Thyroid gland (tissue), 4 donors: ENCODE measurements at regions not wholly inside any gene's neighbourhood (a gene's known extent, or its start where the extent isn't known, plus 50 kb on each side); places are given as distances from the start of the nearest gene placed in this dataset.

Experiments
- DNase-seq, 2 donors: peaks; one replicate each; pipeline ENCODE4 v3.0.0-alpha.2; 2019
- H3K27ac ChIP-seq, 3 donors: fragments of 200-600 bp; sonication (generic); 1 replicate in 2 of 3; 2 replicates in 1 of 3; pipeline ENCODE4 v1.5.1; 2016 to 2019; ENCODE audit warnings: mild to moderate bottlenecking in 1 of 3, moderate library complexity in 1 of 3
- H3K27me3 ChIP-seq: fragments of 200-600 bp; sonication (generic); one replicate; pipeline ENCODE4 v1.5.1; 2019
- H3K36me3 ChIP-seq, 2 donors: fragments of 200-600 bp; sonication (generic); one replicate each; pipeline ENCODE4 v1.5.1; 2016 to 2019
- H3K4me1 ChIP-seq, 2 donors: fragments of 200-600 bp; sonication (generic); one replicate each; pipeline ENCODE4 v1.5.1; 2017 to 2019
- H3K4me3 ChIP-seq, 3 donors: fragments of 200-600 bp; sonication (generic); replicated peaks in 1 of 3; 1 replicate in 2 of 3; 2 replicates in 1 of 3; pipeline ENCODE4 v1.5.1; 2016; ENCODE audit warnings: mild to moderate bottlenecking in 1 of 3
- H3K9me3 ChIP-seq: fragments of 200-600 bp; sonication (generic); one replicate; pipeline ENCODE4 v1.5.1; 2017
- POLR2A ChIP-seq, 2 donors: fragments of 450-650 bp; IDR thresholded peaks; one replicate each; pipeline ENCODE4 v1.6.1; 2017; ENCODE audit warnings: antibody characterized with exemption in 2 of 2, mild to moderate bottlenecking in 2 of 2, moderate library complexity in 1 of 2
- WGBS, 2 donors: methylation state at CpG; one replicate each; pipeline ENCODE4 v1.1.5; 2017; 5-methylcytosine and 5-hydroxymethylcytosine counted together
- intact Hi-C: fragments of 100-400 bp; cut with DNase I; formaldehyde crosslinking; loops from one replicate; pipeline ENCODE4 v1.15.1; 2023
- TF ChIP-seq, protein P1 (sequence below), 6 experiments: fragments of 200-600 bp in 3 of 6; fragments of 450-650 bp in 3 of 6; sonication (generic) in 3 of 6; IDR thresholded peaks; one replicate each; pipeline ENCODE4 v1.5.1; 2016 to 2019; ENCODE audit warnings: antibody characterized with exemption in 6 of 6, mild to moderate bottlenecking in 2 of 6, inconsistent platforms in 1 of 6, moderate library complexity in 1 of 6

DNA sequence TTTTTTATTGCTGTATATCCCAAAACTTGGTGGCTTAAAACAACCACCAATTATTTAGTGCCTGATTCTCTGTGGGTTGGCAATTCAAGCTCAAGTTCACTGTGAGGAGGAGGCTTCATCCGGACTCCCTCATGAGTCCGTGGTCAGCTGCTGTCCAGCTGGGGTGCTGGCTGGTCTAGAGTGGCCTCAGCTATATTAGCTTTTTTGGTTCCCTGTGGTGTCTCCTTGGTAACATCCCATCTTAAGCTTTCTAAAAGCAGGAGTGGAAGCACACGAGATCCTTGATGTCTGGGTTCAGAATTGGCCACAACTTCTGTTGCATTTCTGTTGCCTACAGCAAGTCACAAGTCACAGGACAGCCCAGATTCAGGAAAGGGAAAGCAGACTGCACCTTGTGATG is 536.5 kb upstream of the FZD8 start:
- 82 to 92% methylated on average over 3 of the region's 3 CpGs for WGBS, 2 donors

GRCh38 chr10:36177071-36177470 is 535.0 kb upstream of the FZD8 start:
- Histone ChIP-seq H3K27ac (no peak overlapping the region), H3K27me3 (no peaks in the 10 kb centered on the region), H3K9me3 (no peaks in the 10 kb centered on the region), H3K4me1 (no peaks in the 10 kb centered on the region), H3K36me3 (no peaks in the 10 kb centered on the region), H3K4me3 (no peak overlapping the region)
- DNase-seq: no peak
- intact Hi-C loops: no loop called here
- 87 to 90% methylated on average over 3 of the region's 3 CpGs for WGBS, 2 donors
- TF ChIP-seq, protein P1, sequence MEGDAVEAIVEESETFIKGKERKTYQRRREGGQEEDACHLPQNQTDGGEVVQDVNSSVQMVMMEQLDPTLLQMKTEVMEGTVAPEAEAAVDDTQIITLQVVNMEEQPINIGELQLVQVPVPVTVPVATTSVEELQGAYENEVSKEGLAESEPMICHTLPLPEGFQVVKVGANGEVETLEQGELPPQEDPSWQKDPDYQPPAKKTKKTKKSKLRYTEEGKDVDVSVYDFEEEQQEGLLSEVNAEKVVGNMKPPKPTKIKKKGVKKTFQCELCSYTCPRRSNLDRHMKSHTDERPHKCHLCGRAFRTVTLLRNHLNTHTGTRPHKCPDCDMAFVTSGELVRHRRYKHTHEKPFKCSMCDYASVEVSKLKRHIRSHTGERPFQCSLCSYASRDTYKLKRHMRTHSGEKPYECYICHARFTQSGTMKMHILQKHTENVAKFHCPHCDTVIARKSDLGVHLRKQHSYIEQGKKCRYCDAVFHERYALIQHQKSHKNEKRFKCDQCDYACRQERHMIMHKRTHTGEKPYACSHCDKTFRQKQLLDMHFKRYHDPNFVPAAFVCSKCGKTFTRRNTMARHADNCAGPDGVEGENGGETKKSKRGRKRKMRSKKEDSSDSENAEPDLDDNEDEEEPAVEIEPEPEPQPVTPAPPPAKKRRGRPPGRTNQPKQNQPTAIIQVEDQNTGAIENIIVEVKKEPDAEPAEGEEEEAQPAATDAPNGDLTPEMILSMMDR (IDR thresholded peaks at IDR 0.05): no peak

More for the DNA sequence above, 536.5 kb upstream of the FZD8 start:
- Histone ChIP-seq H3K4me1 (no peaks in the 10 kb centered on the region), H3K9me3 (no peaks in the 10 kb centered on the region), H3K27me3 (no peaks in the 10 kb centered on the region), H3K4me3 (no peak overlapping the region), H3K27ac (no peak overlapping the region), H3K36me3 (no peaks in the 10 kb centered on the region)
- intact Hi-C loops: no loop called here
- TF ChIP-seq, protein P1 (IDR thresholded peaks at IDR 0.05): no peak
- no peak for TF ChIP-seq POLR2A (IDR thresholded peaks at IDR 0.05)
- no peak for DNase-seq

DNA sequence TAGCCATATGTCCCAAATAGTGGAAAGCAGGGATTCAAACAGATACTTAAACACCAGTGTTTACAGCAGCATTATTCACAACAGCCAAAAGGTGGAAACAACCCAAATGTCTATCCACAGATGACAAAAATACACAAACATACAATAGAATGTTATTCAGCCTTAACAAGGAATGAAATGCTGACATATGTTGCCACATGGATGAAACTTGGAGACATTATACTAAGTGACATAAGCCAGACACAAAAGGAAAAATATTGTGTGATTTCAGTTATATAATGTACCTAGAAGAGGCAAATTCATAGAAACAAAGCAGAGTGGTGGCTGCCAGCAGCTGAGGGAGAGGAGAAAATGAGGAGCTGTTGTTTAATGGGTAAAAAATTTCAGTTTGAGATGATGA is 533.9 kb upstream of the FZD8 start:
- DNase-seq: no peak
- Histone ChIP-seq H3K9me3 (no peaks in the 10 kb centered on the region), H3K27ac (no peak overlapping the region), H3K27me3 (no peaks in the 10 kb centered on the region), H3K36me3 (no peaks in the 10 kb centered on the region), H3K4me3 (no peak overlapping the region), H3K4me1 (no peaks in the 10 kb centered on the region)
- TF ChIP-seq, protein P1 (IDR thresholded peaks at IDR 0.05): no peak
- TF ChIP-seq POLR2A (IDR thresholded peaks at IDR 0.05): no peak
- intact Hi-C loops: no loop called here

DNA sequence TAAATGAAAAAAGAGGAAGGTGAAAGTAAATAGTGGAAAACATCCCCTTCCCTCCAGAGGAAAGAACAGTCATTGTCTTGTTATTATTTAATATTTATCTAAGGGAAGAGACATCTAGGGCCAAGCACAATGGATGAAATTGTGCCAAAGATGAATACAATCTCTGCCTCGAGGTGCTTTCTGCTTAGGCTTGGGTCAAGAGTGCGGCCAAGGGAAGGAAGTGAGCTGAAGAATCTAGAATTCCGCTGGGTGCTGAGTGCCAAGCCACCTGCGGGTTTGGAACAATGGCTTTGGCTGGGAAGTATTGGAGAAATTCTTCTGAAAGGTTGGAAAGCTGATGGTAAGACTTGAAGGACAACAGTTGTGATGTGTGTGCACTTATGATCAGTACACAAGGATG is 531.3 kb upstream of the FZD8 start:
- DNase-seq: no peak
- no peaks in the 10 kb centered on the region for H3K27me3 ChIP-seq
- H3K4me3 ChIP-seq: no peak overlapping the region
- H3K4me1 ChIP-seq: no peaks in the 10 kb centered on the region
- H3K27ac ChIP-seq: no peak overlapping the region
- intact Hi-C loops: no loop called here
- H3K9me3 ChIP-seq: no peaks in the 10 kb centered on the region
- TF ChIP-seq POLR2A (IDR thresholded peaks at IDR 0.05): no peak
- TF ChIP-seq, protein P1 (IDR thresholded peaks at IDR 0.05): no peak
- no peaks in the 10 kb centered on the region for H3K36me3 ChIP-seq
- 54 to 65% methylated on average over 4 of the region's 4 CpGs for WGBS, 2 donors

- Histone ChIP-seq H3K4me3 (no peak overlapping the region), H3K9me3 (no peaks in the 10 kb centered on the region), H3K4me1 (no peaks in the 10 kb centered on the region), H3K36me3 (no peaks in the 10 kb centered on the region), H3K27ac (no peak overlapping the region), H3K27me3 (no peaks in the 10 kb centered on the region)
- 52 to 57% methylated on average over 10 of the region's 10 CpGs for WGBS, 2 donors
- intact Hi-C loops: no loop called here
- no peak for DNase-seq
- TF ChIP-seq POLR2A (IDR thresholded peaks at IDR 0.05): no peak
- TF ChIP-seq, protein P1 (IDR thresholded peaks at IDR 0.05): no peak
These were observed 530.2 kb upstream of the FZD8 start for GRCh38 chr10:36171953-36172940.
